A673 (cell line): ENCODE measurements at regions not wholly inside any gene's neighbourhood (a gene's known extent, or its start where the extent isn't known, plus 50 kb on each side); places are given as distances from the start of the nearest gene placed in this dataset.
"Not testable (repeated sequence)": the region's sequence is repeated elsewhere in the genome, so short reads cannot be mapped to it uniquely, and the experiment has no call there.

ENCODE experiments used
- BruUV-seq: library from RNA; stranded (reverse); fragments of 400-500 nt; replicated peaks from 2 replicates; lab custom pipeline; 2021; lab: Mats Ljungman, UMichigan
- CTCF ChIA-PET: fragments of 300-600 bp; sonication (Branson Sonifier 250); formaldehyde crosslinking; loops from one replicate; lab custom pipeline; 2022; ENCODE audit warnings: antibody characterized with exemption; lab: Charles Lee
- POLR2A ChIA-PET: fragments of 300-600 bp; sonication (Branson Sonifier 250); formaldehyde crosslinking; loops from one replicate; lab custom pipeline; 2022; ENCODE audit warnings: antibody characterized with exemption; ENCODE audit not compliant: low non-redundant PET; lab: Charles Lee
- DNase-seq: peaks from one replicate; pipeline ENCODE4 v3.0.0-alpha.2; 2015; ENCODE audit warnings: low spot score
- H3K27ac ChIP-seq: fragments of 200-600 bp; sonication (generic); 2 replicates; pipeline ENCODE4 v1.5.1; 2016; ENCODE audit warnings: mixed run types, low read depth, mild to moderate bottlenecking, mixed read lengths, antibody characterized with exemption, low read length; ENCODE audit not compliant: poor library complexity, severe bottlenecking
- H3K27me3 ChIP-seq: fragments of 200-600 bp; sonication (generic); replicated peaks from 2 replicates; pipeline ENCODE4 v1.6.1; 2017; ENCODE audit warnings: mixed run types, low read depth, mild to moderate bottlenecking, mixed read lengths, antibody characterized with exemption, low read length; ENCODE audit not compliant: insufficient read depth, poor library complexity
- H3K36me3 ChIP-seq: fragments of 200-600 bp; sonication (generic); 2 replicates; pipeline ENCODE4 v1.6.1; 2016; ENCODE audit warnings: mixed run types, mild to moderate bottlenecking, mixed read lengths, antibody characterized with exemption, low read length; ENCODE audit not compliant: insufficient read depth, poor library complexity, severe bottlenecking
- H3K4me1 ChIP-seq: fragments of 200-600 bp; sonication (generic); 2 replicates; pipeline ENCODE4 v1.6.1; 2017; ENCODE audit warnings: mixed run types, mild to moderate bottlenecking, mixed read lengths, antibody characterized with exemption, low read length; ENCODE audit not compliant: insufficient read depth, poor library complexity, severe bottlenecking
- H3K4me3 ChIP-seq: fragments of 200-600 bp; sonication (generic); 2 replicates; pipeline ENCODE4 v1.5.1; 2016; ENCODE audit warnings: low read depth, mixed run types, mild to moderate bottlenecking, mixed read lengths, low read length; ENCODE audit not compliant: poor library complexity, severe bottlenecking
- H3K9me3 ChIP-seq: fragments of 200-600 bp; sonication (generic); 2 replicates; pipeline ENCODE4 v1.6.1; 2016; ENCODE audit warnings: mixed run types, low read depth, mild to moderate bottlenecking, mixed read lengths, antibody characterized with exemption, low read length; ENCODE audit not compliant: poor library complexity, severe bottlenecking
- EZH2 ChIP-seq: fragments of 200-600 bp; sonication (generic); IDR thresholded peaks from 2 replicates; pipeline ENCODE4 v1.6.1; 2017; ENCODE audit warnings: borderline replicate concordance, low read depth, mild to moderate bottlenecking, mixed read lengths, antibody characterized with exemption, low read length; ENCODE audit not compliant: poor library complexity, severe bottlenecking
- intact Hi-C: fragments of 100-400 bp; cut with micrococcal nuclease; formaldehyde crosslinking; loops from one replicate; pipeline ENCODE4 v1.10.0; 2022; ENCODE audit not compliant: unreplicated experiment
- TF ChIP-seq, protein P1 (sequence below): fragments of 300-800, 200-600 bp; sonication (generic); conservative IDR thresholded peaks from 2 replicates; pipeline ENCODE4 v1.5.1; 2017; ENCODE audit warnings: low read depth, mild to moderate bottlenecking, antibody characterized with exemption, low read length, moderate library complexity, mixed read lengths

DNA sequence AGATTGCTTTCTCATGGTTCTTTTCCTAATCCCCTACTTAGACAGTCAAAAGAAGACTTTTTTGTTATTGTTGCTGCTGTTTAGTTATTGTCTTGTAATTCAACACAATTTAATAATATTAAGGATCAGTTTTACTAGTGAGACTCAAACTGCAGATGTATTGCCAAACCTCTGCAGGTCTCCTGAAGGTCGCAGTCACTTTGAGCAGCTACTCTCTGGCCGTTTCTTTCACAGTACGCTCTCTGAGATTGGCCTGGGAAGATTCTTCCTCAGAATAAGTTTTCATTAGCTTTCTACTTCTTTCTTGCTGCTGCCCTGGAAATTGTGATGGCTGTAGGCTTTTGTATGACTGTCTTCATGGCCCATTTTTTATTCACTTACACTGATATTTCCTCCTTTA is 930.8 kb downstream of the QKI start:
- ChIA-PET CTCF (no interaction called here), POLR2A (no interaction called here)
- TF ChIP-seq EZH2 = no peak
- TF ChIP-seq, protein P1, sequence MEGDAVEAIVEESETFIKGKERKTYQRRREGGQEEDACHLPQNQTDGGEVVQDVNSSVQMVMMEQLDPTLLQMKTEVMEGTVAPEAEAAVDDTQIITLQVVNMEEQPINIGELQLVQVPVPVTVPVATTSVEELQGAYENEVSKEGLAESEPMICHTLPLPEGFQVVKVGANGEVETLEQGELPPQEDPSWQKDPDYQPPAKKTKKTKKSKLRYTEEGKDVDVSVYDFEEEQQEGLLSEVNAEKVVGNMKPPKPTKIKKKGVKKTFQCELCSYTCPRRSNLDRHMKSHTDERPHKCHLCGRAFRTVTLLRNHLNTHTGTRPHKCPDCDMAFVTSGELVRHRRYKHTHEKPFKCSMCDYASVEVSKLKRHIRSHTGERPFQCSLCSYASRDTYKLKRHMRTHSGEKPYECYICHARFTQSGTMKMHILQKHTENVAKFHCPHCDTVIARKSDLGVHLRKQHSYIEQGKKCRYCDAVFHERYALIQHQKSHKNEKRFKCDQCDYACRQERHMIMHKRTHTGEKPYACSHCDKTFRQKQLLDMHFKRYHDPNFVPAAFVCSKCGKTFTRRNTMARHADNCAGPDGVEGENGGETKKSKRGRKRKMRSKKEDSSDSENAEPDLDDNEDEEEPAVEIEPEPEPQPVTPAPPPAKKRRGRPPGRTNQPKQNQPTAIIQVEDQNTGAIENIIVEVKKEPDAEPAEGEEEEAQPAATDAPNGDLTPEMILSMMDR = no peak
- no peak overlapping the region for H3K27ac ChIP-seq
- no peak for DNase-seq
- H3K4me3 ChIP-seq = no peak overlapping the region
- H3K4me1 ChIP-seq = no peaks in the 10 kb centered on the region
- H3K36me3 ChIP-seq = no peaks in the 10 kb centered on the region
- H3K9me3 ChIP-seq = peaks cover 8% of the 10 kb centered on the region
- no TSS peak for BruUV-seq
- intact Hi-C loops = no loop called here
- H3K27me3 ChIP-seq = no peaks in the 10 kb centered on the region

DNA sequence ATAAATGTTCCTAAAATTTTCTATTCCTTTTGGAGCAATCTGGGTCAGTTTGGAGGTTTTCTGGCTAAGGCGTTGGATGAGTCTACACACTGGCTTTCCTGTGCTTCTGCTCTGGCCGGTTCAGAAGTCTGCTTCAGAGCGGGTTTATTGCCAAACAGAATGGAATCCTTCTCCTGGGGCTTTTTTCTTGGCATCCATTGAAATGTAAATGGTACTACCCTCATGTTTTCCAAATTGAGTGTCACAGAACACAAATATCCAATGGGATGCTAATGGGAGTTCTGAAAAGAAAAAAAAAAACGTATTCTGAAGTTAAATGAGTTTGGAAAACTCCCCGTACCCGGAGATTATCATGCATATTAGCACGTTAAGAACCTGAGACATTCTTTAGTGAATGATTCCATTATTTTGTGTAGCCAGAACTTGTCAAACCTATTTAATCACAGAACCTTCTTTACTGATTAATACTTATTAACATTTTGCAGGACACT is 930.3 kb downstream of the QKI start:
- ChIA-PET CTCF (no interaction called here), POLR2A (no interaction called here)
- intact Hi-C loops = no loop called here
- no peak for TF ChIP-seq EZH2
- TF ChIP-seq, protein P1 = no peak
- Histone ChIP-seq H3K4me3 (no peak overlapping the region), H3K36me3 (no peaks in the 10 kb centered on the region), H3K4me1 (no peaks in the 10 kb centered on the region), H3K9me3 (peaks cover 8% of the 10 kb centered on the region), H3K27me3 (no peaks in the 10 kb centered on the region), H3K27ac (no peak overlapping the region)
- DNase-seq = no peak
- no TSS peak for BruUV-seq

GRCh38 chr6:164339442-164339841 is 924.9 kb downstream of the QKI start:
- BruUV-seq, H3K27me3 ChIP-seq, intact Hi-C loops, H3K9me3 ChIP-seq, DNase-seq, CTCF ChIA-PET, H3K36me3 ChIP-seq, H3K4me1 ChIP-seq, H3K27ac ChIP-seq, POLR2A ChIA-PET, H3K4me3 ChIP-seq: not testable (repeated sequence)

- H3K27ac ChIP-seq = no peak overlapping the region
- no peaks in the 10 kb centered on the region for H3K4me1 ChIP-seq
- CTCF ChIA-PET = no interaction called here
- no TSS peak for BruUV-seq
- H3K9me3 ChIP-seq = peaks cover 9% of the 10 kb centered on the region
- H3K4me3 ChIP-seq = no peak overlapping the region
- intact Hi-C loops = no loop called here
- H3K36me3 ChIP-seq = no peaks in the 10 kb centered on the region
- TF ChIP-seq EZH2 = no peak
- TF ChIP-seq, protein P1 = no peak
- POLR2A ChIA-PET = no interaction called here
- no peak for DNase-seq
- H3K27me3 ChIP-seq = no peaks in the 10 kb centered on the region
Measured at GRCh38 chr6:164337925-164338397, 923.4 kb downstream of the QKI start.
